Dendritic cell treated with granulocyte-macrophage colony-stimulating factor and Interleukin-4, amounts not matched to agents 40 ng/mL and 50 ng/mL, for 4 days (primary cell): ENCODE measurements at regions not wholly inside any gene's neighbourhood (a gene's known extent, or its start where the extent isn't known, plus 50 kb on each side); places are given as distances from the start of the nearest gene placed in this dataset.
"Not testable (repeated sequence)": the region's sequence is repeated elsewhere in the genome, so short reads cannot be mapped to it uniquely, and the experiment has no call there.

ENCODE experiments used
- H3K27ac Mint-ChIP-seq: one replicate; pipeline ENCODE4 v1.8.0; 2022; ENCODE audit warnings: mild to moderate bottlenecking, mixed read lengths
- H3K27me3 Mint-ChIP-seq: one replicate; pipeline ENCODE4 v1.8.0; 2022; ENCODE audit warnings: mild to moderate bottlenecking, mixed read lengths
- H3K36me3 Mint-ChIP-seq: one replicate; pipeline ENCODE4 v1.8.0; 2022; ENCODE audit warnings: low read depth, mixed read lengths
- H3K4me1 Mint-ChIP-seq: one replicate; pipeline ENCODE4 v1.8.0; 2022; ENCODE audit warnings: low read depth, mixed read lengths
- H3K4me3 Mint-ChIP-seq: one replicate; pipeline ENCODE4 v1.8.0; 2022; ENCODE audit warnings: mild to moderate bottlenecking, moderate library complexity, mixed read lengths
- H3K9me3 Mint-ChIP-seq: one replicate; pipeline ENCODE4 v1.8.0; 2022; ENCODE audit warnings: mixed read lengths
- intact Hi-C: fragments of 100-400 bp; cut with micrococcal nuclease; formaldehyde crosslinking; loops from one replicate; pipeline ENCODE4 v1.15.0; 2022

- H3K36me3 Mint-ChIP-seq, result no peaks in the 10 kb centered on the region
- intact Hi-C loops, result no loop called here
- H3K4me3 Mint-ChIP-seq, result no peak overlapping the region
- H3K4me1 Mint-ChIP-seq, result no peaks in the 10 kb centered on the region
- no peak overlapping the region for H3K27ac Mint-ChIP-seq
- peaks cover 36% of the 10 kb centered on the region for H3K9me3 Mint-ChIP-seq
- no peaks in the 10 kb centered on the region for H3K27me3 Mint-ChIP-seq
These were observed 536.9 kb upstream of the CCDC54 start for GRCh38 chr3:106840319-106840718.

GRCh38 chr3:106842151-106842550 is 535.1 kb upstream of the CCDC54 start:
- H3K27me3 Mint-ChIP-seq, result no peaks in the 10 kb centered on the region
- H3K36me3 Mint-ChIP-seq, result no peaks in the 10 kb centered on the region
- intact Hi-C loops, result no loop called here
- peaks cover 34% of the 10 kb centered on the region for H3K9me3 Mint-ChIP-seq
- no peak overlapping the region for H3K4me3 Mint-ChIP-seq
- no peak overlapping the region for H3K27ac Mint-ChIP-seq
- no peaks in the 10 kb centered on the region for H3K4me1 Mint-ChIP-seq

GRCh38 chr3:106844638-106845037 is 532.6 kb upstream of the CCDC54 start:
- H3K36me3 Mint-ChIP-seq, result no peaks in the 10 kb centered on the region
- no peaks in the 10 kb centered on the region for H3K4me1 Mint-ChIP-seq
- no peak overlapping the region for H3K27ac Mint-ChIP-seq
- H3K4me3 Mint-ChIP-seq, result no peak overlapping the region
- intact Hi-C loops, result no loop called here
- peaks cover 36% of the 10 kb centered on the region for H3K9me3 Mint-ChIP-seq
- H3K27me3 Mint-ChIP-seq, result no peaks in the 10 kb centered on the region

- H3K4me1 Mint-ChIP-seq, result no peaks in the 10 kb centered on the region
- H3K27me3 Mint-ChIP-seq, result no peaks in the 10 kb centered on the region
- H3K4me3 Mint-ChIP-seq, result no peak overlapping the region
- H3K9me3 Mint-ChIP-seq, result peaks cover 43% of the 10 kb centered on the region
- intact Hi-C loops, result no loop called here
- H3K27ac Mint-ChIP-seq, result no peak overlapping the region
- H3K36me3 Mint-ChIP-seq, result no peaks in the 10 kb centered on the region
These were observed 529.1 kb upstream of the CCDC54 start for GRCh38 chr3:106848099-106848498.

- no peaks in the 10 kb centered on the region for H3K36me3 Mint-ChIP-seq
- peaks cover 36% of the 10 kb centered on the region for H3K9me3 Mint-ChIP-seq
- intact Hi-C loops, result no loop called here
- H3K27me3 Mint-ChIP-seq, result no peaks in the 10 kb centered on the region
- H3K4me3 Mint-ChIP-seq, result no peak overlapping the region
- no peak overlapping the region for H3K27ac Mint-ChIP-seq
- H3K4me1 Mint-ChIP-seq, result no peaks in the 10 kb centered on the region
These were observed 526.8 kb upstream of the CCDC54 start for GRCh38 chr3:106850437-106850836.

- H3K36me3 Mint-ChIP-seq, H3K4me1 Mint-ChIP-seq, H3K4me3 Mint-ChIP-seq, H3K27me3 Mint-ChIP-seq, intact Hi-C loops, H3K27ac Mint-ChIP-seq: not testable (repeated sequence)
- peaks cover 37% of the 10 kb centered on the region for H3K9me3 Mint-ChIP-seq
These were observed 518.9 kb upstream of the CCDC54 start for GRCh38 chr3:106858321-106858720.

- Mint-ChIP-seq H3K27ac (no peak overlapping the region), H3K9me3 (peaks cover 39% of the 10 kb centered on the region), H3K4me1 (no peaks in the 10 kb centered on the region), H3K4me3 (no peak overlapping the region), H3K36me3 (no peaks in the 10 kb centered on the region), H3K27me3 (no peaks in the 10 kb centered on the region)
- intact Hi-C loops, result no loop called here
These were observed 517.1 kb upstream of the CCDC54 start for GRCh38 chr3:106860182-106860581.

- intact Hi-C loops, result no loop called here
- H3K4me3 Mint-ChIP-seq, result no peak overlapping the region
- H3K27ac Mint-ChIP-seq, result no peak overlapping the region
- no peaks in the 10 kb centered on the region for H3K27me3 Mint-ChIP-seq
- H3K4me1 Mint-ChIP-seq, result no peaks in the 10 kb centered on the region
- peaks cover 28% of the 10 kb centered on the region for H3K9me3 Mint-ChIP-seq
- H3K36me3 Mint-ChIP-seq, result no peaks in the 10 kb centered on the region
These were observed 515.2 kb upstream of the CCDC54 start for GRCh38 chr3:106862067-106862466.

- H3K27ac Mint-ChIP-seq, result no peak overlapping the region
- intact Hi-C loops, result no loop called here
- peaks cover 34% of the 10 kb centered on the region for H3K9me3 Mint-ChIP-seq
- no peaks in the 10 kb centered on the region for H3K27me3 Mint-ChIP-seq
- no peaks in the 10 kb centered on the region for H3K36me3 Mint-ChIP-seq
- no peak overlapping the region for H3K4me3 Mint-ChIP-seq
- H3K4me1 Mint-ChIP-seq, result no peaks in the 10 kb centered on the region
These were observed 499.6 kb upstream of the CCDC54 start for GRCh38 chr3:106877627-106878026.

GRCh38 chr3:106880206-106880605 is 497.0 kb upstream of the CCDC54 start:
- Mint-ChIP-seq H3K4me1 (no peaks in the 10 kb centered on the region), H3K27me3 (no peaks in the 10 kb centered on the region), H3K27ac (no peak overlapping the region), H3K4me3 (no peak overlapping the region), H3K9me3 (peaks cover 44% of the 10 kb centered on the region), H3K36me3 (no peaks in the 10 kb centered on the region)
- intact Hi-C loops, result no loop called here

GRCh38 chr3:106881186-106881585 is 496.1 kb upstream of the CCDC54 start:
- H3K4me1 Mint-ChIP-seq, result no peaks in the 10 kb centered on the region
- H3K9me3 Mint-ChIP-seq, result peaks cover 52% of the 10 kb centered on the region
- intact Hi-C loops, result no loop called here
- no peaks in the 10 kb centered on the region for H3K27me3 Mint-ChIP-seq
- no peak overlapping the region for H3K4me3 Mint-ChIP-seq
- H3K27ac Mint-ChIP-seq, result no peak overlapping the region
- H3K36me3 Mint-ChIP-seq, result no peaks in the 10 kb centered on the region

GRCh38 chr3:106882297-106882696 is 494.9 kb upstream of the CCDC54 start:
- no peak overlapping the region for H3K4me3 Mint-ChIP-seq
- H3K9me3 Mint-ChIP-seq, result peaks cover 52% of the 10 kb centered on the region
- H3K4me1 Mint-ChIP-seq, result no peaks in the 10 kb centered on the region
- H3K27ac Mint-ChIP-seq, result no peak overlapping the region
- no peaks in the 10 kb centered on the region for H3K27me3 Mint-ChIP-seq
- intact Hi-C loops, result no loop called here
- no peaks in the 10 kb centered on the region for H3K36me3 Mint-ChIP-seq

- no peak overlapping the region for H3K4me3 Mint-ChIP-seq
- no peak overlapping the region for H3K27ac Mint-ChIP-seq
- H3K4me1 Mint-ChIP-seq, result no peaks in the 10 kb centered on the region
- no peaks in the 10 kb centered on the region for H3K27me3 Mint-ChIP-seq
- intact Hi-C loops, result no loop called here
- peaks cover 36% of the 10 kb centered on the region for H3K9me3 Mint-ChIP-seq
- H3K36me3 Mint-ChIP-seq, result no peaks in the 10 kb centered on the region
These were observed 471.2 kb upstream of the CCDC54 start for GRCh38 chr3:106906074-106906473.

GRCh38 chr3:106908181-106908938 is 468.9 kb upstream of the CCDC54 start:
- Mint-ChIP-seq H3K27ac (no peak overlapping the region), H3K4me3 (no peak overlapping the region), H3K4me1 (no peaks in the 10 kb centered on the region), H3K36me3 (no peaks in the 10 kb centered on the region), H3K9me3 (peaks cover 38% of the 10 kb centered on the region), H3K27me3 (no peaks in the 10 kb centered on the region)
- intact Hi-C loops, result no loop called here

GRCh38 chr3:106913111-106913698 is 464.0 kb upstream of the CCDC54 start:
- H3K27ac Mint-ChIP-seq, result no peak overlapping the region
- peaks cover 27% of the 10 kb centered on the region for H3K9me3 Mint-ChIP-seq
- H3K4me1 Mint-ChIP-seq, result no peaks in the 10 kb centered on the region
- no peaks in the 10 kb centered on the region for H3K27me3 Mint-ChIP-seq
- no peaks in the 10 kb centered on the region for H3K36me3 Mint-ChIP-seq
- H3K4me3 Mint-ChIP-seq, result no peak overlapping the region
- intact Hi-C loops, result no loop called here
